HepG2 (cell line): ENCODE measurements at regions not wholly inside any gene's neighbourhood (a gene's known extent, or its start where the extent isn't known, plus 50 kb on each side); places are given as distances from the start of the nearest gene placed in this dataset.

Experiments used
- ATAC-seq: fragments of 200-7000 bp; cut with Tn5 transposase; 3 replicates; pipeline ENCODE4 v1.9.1; 2020; ENCODE audit warnings: mild to moderate bottlenecking, moderate library complexity
- BruUV-seq: library from RNA; stranded (reverse); fragments of 400-500 nt; replicated peaks from 2 replicates; lab custom pipeline; 2021; lab: Mats Ljungman, UMichigan
- CTCF ChIA-PET: fragments of 300-600 bp; formaldehyde crosslinking; extraction: SDS; loops from one replicate; lab custom pipeline; 2021; ENCODE audit warnings: low total read pairs, inconsistent platforms, low intra/inter-chr PET ratio; lab: Yijun Ruan, JAX
- POLR2A ChIA-PET: fragments of 350-600 bp; sonication (Branson Sonifier 250); formaldehyde crosslinking; loops from one replicate; lab custom pipeline; 2020; ENCODE audit warnings: antibody characterized with exemption, inconsistent platforms; lab: Yijun Ruan, JAX
- DNase-seq: peaks from one replicate; pipeline ENCODE4 v3.0.0-alpha.2; 2015; ENCODE audit warnings: low spot score
- FAIRE-seq: peaks from 3 replicates; lab custom pipeline; 2011; peaks lifted over from hg19 to GRCh38; lab: Jason Lieb, UNC
- H2AFZ ChIP-seq: one replicate; pipeline ENCODE4 v1.6.1; 2011; ENCODE audit warnings: low read length, inconsistent platforms
- H3K27ac ChIP-seq: fragments of 300-600 bp; 3 replicates; pipeline ENCODE4 v1.8.0; 2011; ENCODE audit warnings: mixed run types, mild to moderate bottlenecking, mixed read lengths, low read length, inconsistent platforms; ENCODE audit not compliant: insufficient read depth; ENCODE audit errors: extremely low read length
- H3K27me3 ChIP-seq, 2 experiments: fragments of 200-600 bp in 1 of 2; 2 replicates in 1 of 2; 3 replicates in 1 of 2; pipeline versions ENCODE4 v1.6.0 to v1.8.0; 2011; ENCODE audit warnings: low read length in 2 of 2, mild to moderate bottlenecking in 2 of 2, moderate library complexity in 2 of 2, inconsistent platforms in 1 of 2; ENCODE audit not compliant: insufficient read depth in 2 of 2, control insufficient read depth in 1 of 2
- H3K36me3 ChIP-seq, 2 experiments: fragments of 200-600 bp in 1 of 2; replicated peaks in 1 of 2; 2 replicates in 1 of 2; 3 replicates in 1 of 2; pipeline versions ENCODE4 v1.5.1 to v1.8.0; 2011; ENCODE audit warnings: low read length in 2 of 2, inconsistent platforms in 1 of 2; ENCODE audit not compliant: insufficient read depth in 2 of 2, control insufficient read depth in 1 of 2
- H3K4me1 ChIP-seq: 2 replicates; pipeline ENCODE4 v1.5.1; 2012; ENCODE audit warnings: low read length, inconsistent platforms; ENCODE audit not compliant: insufficient read depth
- H3K4me2 ChIP-seq: 2 replicates; pipeline ENCODE4 v1.6.0; 2011; ENCODE audit warnings: low read depth, low read length, inconsistent platforms
- H3K4me3 ChIP-seq, 3 experiments: fragments of 200-600 bp in 1 of 3; sonication (generic), shearing (Covaris generic) in 1 of 3; replicated peaks in 1 of 3; 2 replicates each; pipeline ENCODE4 v1.5.1; 2011 to 2016; ENCODE audit warnings: low read length in 3 of 3, inconsistent platforms in 2 of 3, low read depth in 2 of 3, mild to moderate bottlenecking in 2 of 3, control low read depth in 1 of 3, mixed read lengths in 1 of 3; ENCODE audit not compliant: insufficient read depth in 1 of 3
- H3K79me2 ChIP-seq: one replicate; pipeline ENCODE4 v1.6.1; 2011; ENCODE audit warnings: low read length, inconsistent platforms; ENCODE audit not compliant: insufficient read depth
- H3K9ac ChIP-seq: 2 replicates; pipeline ENCODE4 v1.6.0; 2011; ENCODE audit warnings: mild to moderate bottlenecking, low read depth, low read length, inconsistent platforms; ENCODE audit not compliant: insufficient read depth
- H3K9me3 ChIP-seq: 2 replicates; pipeline ENCODE4 v1.5.1; 2012; ENCODE audit warnings: mild to moderate bottlenecking, low read length
- H4K20me1 ChIP-seq: 2 replicates; pipeline ENCODE4 v1.6.0; 2011; ENCODE audit warnings: inconsistent platforms, mild to moderate bottlenecking, low read length, moderate library complexity; ENCODE audit not compliant: insufficient read depth
- HNF4A ChIP-seq: sonication (generic); formaldehyde crosslinking; IDR thresholded peaks from 2 replicates; pipeline ENCODE4 v1.4.0; 2020; ENCODE audit warnings: missing genetic modification reagents
- IRX3 ChIP-seq: sonication (generic); formaldehyde crosslinking; IDR thresholded peaks from 2 replicates; pipeline ENCODE4 v1.8.1; 2023; ENCODE audit warnings: mild to moderate bottlenecking, low read depth, missing genetic modification reagents, borderline replicate concordance
- KLF11 ChIP-seq: IDR thresholded peaks from 2 replicates; pipeline ENCODE4 v1.6.1; 2016; ENCODE audit warnings: missing compliant biosample characterization
- PHB2 ChIP-seq: fragments of 450-650 bp; IDR thresholded peaks from 2 replicates; pipeline ENCODE4 v1.6.1; 2018; ENCODE audit not compliant: partially characterized antibody
- SALL2 ChIP-seq: sonication (generic); formaldehyde crosslinking; IDR thresholded peaks from 2 replicates; pipeline ENCODE4 v1.8.1; 2023; ENCODE audit warnings: mild to moderate bottlenecking, missing genetic modification reagents, inconsistent platforms
- SATB2 ChIP-seq: sonication (generic); formaldehyde crosslinking; IDR thresholded peaks from 2 replicates; pipeline ENCODE4 v1.5.0; 2020; ENCODE audit warnings: missing genetic modification reagents
- SNAI1 ChIP-seq: sonication (generic); formaldehyde crosslinking; IDR thresholded peaks from 2 replicates; pipeline ENCODE4 v1.5.0; 2020; ENCODE audit warnings: mild to moderate bottlenecking, missing genetic modification reagents, borderline replicate concordance
- ZFP36L2 ChIP-seq: sonication (generic); formaldehyde crosslinking; IDR thresholded peaks from 2 replicates; pipeline ENCODE4 v1.4.0; 2020; ENCODE audit warnings: missing genetic modification reagents
- ZNF230 ChIP-seq: sonication (generic); formaldehyde crosslinking; IDR thresholded peaks from 2 replicates; pipeline ENCODE4 v1.4.0; 2020; ENCODE audit warnings: mild to moderate bottlenecking, missing genetic modification reagents
- ZNF263 ChIP-seq: sonication (generic); formaldehyde crosslinking; IDR thresholded peaks from 2 replicates; pipeline ENCODE4 v1.4.0; 2020; ENCODE audit warnings: missing genetic modification reagents
- ZNF337 ChIP-seq: sonication (generic); formaldehyde crosslinking; IDR thresholded peaks from 2 replicates; pipeline ENCODE4 v1.5.1; 2020; ENCODE audit warnings: missing genetic modification reagents, low read depth, mild to moderate bottlenecking, borderline replicate concordance
- ZNF589 ChIP-seq: sonication (generic); formaldehyde crosslinking; conservative IDR thresholded peaks from 2 replicates; pipeline ENCODE4 v1.8.0; 2022; ENCODE audit warnings: mild to moderate bottlenecking, moderate library complexity, missing genetic modification reagents
- ZNF646 ChIP-seq: sonication (generic); formaldehyde crosslinking; IDR thresholded peaks from 2 replicates; pipeline ENCODE4 v1.9.0; 2021; ENCODE audit warnings: mild to moderate bottlenecking, missing genetic modification reagents
- WGBS: methylation state at CpG from one replicate; pipeline ENCODE4 v1.1.6; 2017; ENCODE audit warnings: low lambda C conversion rate; 5-methylcytosine and 5-hydroxymethylcytosine counted together
- in situ Hi-C: cut with HindIII; loops from 2 replicates; pipeline ENCODE4 v1.10.0; 2017; ENCODE audit warnings: low pct_unique_long_range_greater_than_20kb; ENCODE audit not compliant: extremely low pct_ligation_motif_present
- intact Hi-C: fragments of 100-400 bp; cut with micrococcal nuclease; formaldehyde crosslinking; loops from one replicate; pipeline ENCODE4 v1.10.0; 2022; ENCODE audit not compliant: unreplicated experiment
- TF ChIP-seq, protein P1 (sequence below), 2 experiments: sonication (generic) in 1 of 2; formaldehyde crosslinking in 1 of 2; IDR thresholded peaks; 2 replicates each; pipeline versions ENCODE4 v1.6.1 to v1.9.0; 2014 to 2022; ENCODE audit warnings: antibody characterized with exemption in 1 of 2, borderline replicate concordance in 1 of 2, inconsistent platforms in 1 of 2, low read depth in 1 of 2, missing genetic modification reagents in 1 of 2

- Histone ChIP-seq H3K27ac (no peak overlapping the region), H3K4me2 (no peak overlapping the region), H2AFZ (no peak overlapping the region), H3K4me1 (no peaks in the 10 kb centered on the region), H3K9ac (no peak overlapping the region), H3K36me3 (no peaks in the 10 kb centered on the region), H4K20me1 (no peaks in the 10 kb centered on the region), H3K4me3 (no peak overlapping the region), H3K9me3 (peaks cover 6% of the 10 kb centered on the region; the same call in 1 of the 2 replicates), H3K27me3 (no peaks in the 10 kb centered on the region), H3K79me2 (no peaks in the 10 kb centered on the region)
- BruUV-seq: no TSS peak
- no peak for FAIRE-seq
- no peak for DNase-seq
- intact Hi-C loops (no loop called here), in situ Hi-C loops (no loop called here)
- CTCF ChIA-PET: no interaction called here
- 3% methylated on average over 1 of the region's 1 CpG for WGBS
- POLR2A ChIA-PET: no interaction called here
- ATAC-seq: no peak
- TF ChIP-seq ZNF230 (CRISPR knock-in tag) (no peak), ZNF263 (CRISPR knock-in tag) (no peak), KLF11 (no peak), IRX3 (CRISPR knock-in tag) (no peak), HNF4A (no peak), SATB2 (no peak), ZNF646 (no peak), SNAI1 (no peak), ZFP36L2 (CRISPR knock-in tag) (no peak), PHB2 (no peak), SALL2 (CRISPR knock-in tag) (no peak), ZNF337 (CRISPR knock-in tag) (no peak), ZNF589 (CRISPR knock-in tag) (no peak)
- TF ChIP-seq, protein P1, sequence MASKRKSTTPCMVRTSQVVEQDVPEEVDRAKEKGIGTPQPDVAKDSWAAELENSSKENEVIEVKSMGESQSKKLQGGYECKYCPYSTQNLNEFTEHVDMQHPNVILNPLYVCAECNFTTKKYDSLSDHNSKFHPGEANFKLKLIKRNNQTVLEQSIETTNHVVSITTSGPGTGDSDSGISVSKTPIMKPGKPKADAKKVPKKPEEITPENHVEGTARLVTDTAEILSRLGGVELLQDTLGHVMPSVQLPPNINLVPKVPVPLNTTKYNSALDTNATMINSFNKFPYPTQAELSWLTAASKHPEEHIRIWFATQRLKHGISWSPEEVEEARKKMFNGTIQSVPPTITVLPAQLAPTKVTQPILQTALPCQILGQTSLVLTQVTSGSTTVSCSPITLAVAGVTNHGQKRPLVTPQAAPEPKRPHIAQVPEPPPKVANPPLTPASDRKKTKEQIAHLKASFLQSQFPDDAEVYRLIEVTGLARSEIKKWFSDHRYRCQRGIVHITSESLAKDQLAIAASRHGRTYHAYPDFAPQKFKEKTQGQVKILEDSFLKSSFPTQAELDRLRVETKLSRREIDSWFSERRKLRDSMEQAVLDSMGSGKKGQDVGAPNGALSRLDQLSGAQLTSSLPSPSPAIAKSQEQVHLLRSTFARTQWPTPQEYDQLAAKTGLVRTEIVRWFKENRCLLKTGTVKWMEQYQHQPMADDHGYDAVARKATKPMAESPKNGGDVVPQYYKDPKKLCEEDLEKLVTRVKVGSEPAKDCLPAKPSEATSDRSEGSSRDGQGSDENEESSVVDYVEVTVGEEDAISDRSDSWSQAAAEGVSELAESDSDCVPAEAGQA (IDR thresholded peaks at IDR 0.05; ENCODE audit: low read depth): no peak
- TF ChIP-seq, protein P1 (CRISPR knock-in tag; IDR thresholded peaks at IDR 0.05; ENCODE audit: borderline replicate concordance): no peak
Measured at GRCh38 chr1:78722521-78722920, 72.9 kb downstream of the IFI44 start.
